ENCODE measurements at regions not wholly inside any gene's neighbourhood (a gene's known extent, or its start where the extent isn't known, plus 50 kb on each side); places are given as distances from the start of the nearest gene placed in this dataset.

DNA sequence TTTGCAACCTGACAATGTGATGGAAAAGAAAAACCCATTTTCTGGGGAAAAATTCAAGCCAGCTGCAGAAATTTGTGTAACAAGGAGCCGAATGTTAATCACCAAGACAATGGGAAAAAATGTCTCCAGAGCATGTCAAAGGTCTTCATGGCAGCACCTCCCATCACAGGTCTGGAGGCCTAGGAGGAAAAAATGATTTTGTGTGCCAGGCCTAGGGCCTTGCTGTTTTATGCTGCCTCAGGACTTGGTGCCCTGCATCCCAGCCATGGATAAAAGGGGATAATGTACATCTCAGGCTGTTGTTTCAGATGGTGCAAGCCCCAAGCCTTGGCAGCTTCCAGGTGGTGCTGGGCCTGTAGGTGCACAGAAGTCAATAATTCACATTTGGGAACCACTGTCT is 747.7 kb downstream of the C6orf118 start:
- TF ChIP-seq EZH2 (IDR thresholded peaks at IDR 0.05) (no peak), POLR2AphosphoS5 (IDR thresholded peaks at IDR 0.05; ENCODE audit: borderline replicate concordance, low read depth, low read length) (no peak)
